C4-2B (cell line): ENCODE measurements at regions not wholly inside any gene's neighbourhood (a gene's known extent, or its start where the extent isn't known, plus 50 kb on each side); places are given as distances from the start of the nearest gene placed in this dataset.

ENCODE experiments used
- H3K27ac ChIP-seq: fragments of 450-650 bp; 2 replicates; pipeline ENCODE4 v1.5.1; 2017
- ZFX ChIP-seq: fragments of 450-650 bp; IDR thresholded peaks from 2 replicates; pipeline ENCODE4 v1.6.1; 2017
- TF ChIP-seq, protein P1 (sequence below): fragments of 450-650 bp; conservative IDR thresholded peaks from 2 replicates; pipeline ENCODE4 v1.5.1; 2017; ENCODE audit warnings: mild to moderate bottlenecking

DNA sequence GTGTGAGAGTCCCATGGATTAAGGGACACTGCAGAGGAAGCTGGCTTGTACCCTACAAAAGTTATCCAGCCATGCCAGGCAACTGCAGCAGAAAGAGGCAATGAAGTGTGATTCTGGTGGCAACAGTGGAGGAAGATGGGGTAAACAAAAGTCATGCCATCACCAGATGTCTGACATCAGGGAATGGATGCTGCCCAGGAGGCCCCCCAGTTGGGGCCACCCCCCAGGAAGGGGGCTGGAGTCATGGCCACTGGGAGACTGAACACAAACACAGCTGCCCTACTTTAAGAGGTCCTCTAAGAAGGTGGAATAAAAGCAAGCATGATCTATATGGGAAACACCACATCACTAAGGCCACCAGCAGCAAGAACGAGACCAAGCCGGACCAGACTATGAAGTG, 235.3 kb downstream of the KLF12 start:
- no peak overlapping the region for H3K27ac ChIP-seq
- TF ChIP-seq, protein P1, sequence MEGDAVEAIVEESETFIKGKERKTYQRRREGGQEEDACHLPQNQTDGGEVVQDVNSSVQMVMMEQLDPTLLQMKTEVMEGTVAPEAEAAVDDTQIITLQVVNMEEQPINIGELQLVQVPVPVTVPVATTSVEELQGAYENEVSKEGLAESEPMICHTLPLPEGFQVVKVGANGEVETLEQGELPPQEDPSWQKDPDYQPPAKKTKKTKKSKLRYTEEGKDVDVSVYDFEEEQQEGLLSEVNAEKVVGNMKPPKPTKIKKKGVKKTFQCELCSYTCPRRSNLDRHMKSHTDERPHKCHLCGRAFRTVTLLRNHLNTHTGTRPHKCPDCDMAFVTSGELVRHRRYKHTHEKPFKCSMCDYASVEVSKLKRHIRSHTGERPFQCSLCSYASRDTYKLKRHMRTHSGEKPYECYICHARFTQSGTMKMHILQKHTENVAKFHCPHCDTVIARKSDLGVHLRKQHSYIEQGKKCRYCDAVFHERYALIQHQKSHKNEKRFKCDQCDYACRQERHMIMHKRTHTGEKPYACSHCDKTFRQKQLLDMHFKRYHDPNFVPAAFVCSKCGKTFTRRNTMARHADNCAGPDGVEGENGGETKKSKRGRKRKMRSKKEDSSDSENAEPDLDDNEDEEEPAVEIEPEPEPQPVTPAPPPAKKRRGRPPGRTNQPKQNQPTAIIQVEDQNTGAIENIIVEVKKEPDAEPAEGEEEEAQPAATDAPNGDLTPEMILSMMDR = no peak
- TF ChIP-seq ZFX = no peak

- no peak overlapping the region for H3K27ac ChIP-seq
- TF ChIP-seq, protein P1 = no peak
- TF ChIP-seq ZFX = no peak
Observed at GRCh38 chr13:73898276-73898675, 235.9 kb downstream of the KLF12 start.

DNA sequence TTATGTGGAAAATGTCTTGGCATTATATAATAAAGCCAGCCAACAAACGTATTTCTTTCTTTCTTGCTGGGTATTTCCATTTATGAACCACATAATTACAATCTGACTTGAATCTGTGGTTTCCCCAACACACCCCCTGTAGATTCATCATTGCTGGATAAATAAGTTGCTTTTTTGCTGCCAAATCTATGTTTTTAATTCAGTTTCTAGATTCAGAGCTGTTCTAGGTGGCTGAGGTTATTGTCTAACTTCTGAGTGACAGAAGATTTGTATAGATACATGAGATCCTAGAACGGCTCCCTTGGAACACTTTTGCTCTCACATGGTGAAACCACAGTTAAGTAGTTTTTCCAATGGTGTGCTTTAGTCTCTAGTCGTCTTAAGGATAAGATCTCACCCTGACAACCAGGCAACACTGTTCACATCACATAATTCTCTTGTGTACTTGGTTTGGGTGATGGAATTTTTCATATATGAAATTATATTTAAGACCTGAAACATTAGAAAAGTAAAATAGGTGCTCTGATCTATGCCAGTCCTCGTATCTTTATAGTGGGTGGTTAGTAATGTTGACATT, 239.1 kb downstream of the KLF12 start:
- no peak overlapping the region for H3K27ac ChIP-seq
- no peak for TF ChIP-seq ZFX
- TF ChIP-seq, protein P1 = no peak

- TF ChIP-seq, protein P1 = no peak
- TF ChIP-seq ZFX = no peak
- H3K27ac ChIP-seq = no peak overlapping the region
Observed at GRCh38 chr13:73893833-73894232, 240.4 kb downstream of the KLF12 start.

- TF ChIP-seq, protein P1 = no peak
- no peak for TF ChIP-seq ZFX
- H3K27ac ChIP-seq = no peak overlapping the region
Observed at GRCh38 chr13:73891805-73892204, 242.4 kb downstream of the KLF12 start.

DNA sequence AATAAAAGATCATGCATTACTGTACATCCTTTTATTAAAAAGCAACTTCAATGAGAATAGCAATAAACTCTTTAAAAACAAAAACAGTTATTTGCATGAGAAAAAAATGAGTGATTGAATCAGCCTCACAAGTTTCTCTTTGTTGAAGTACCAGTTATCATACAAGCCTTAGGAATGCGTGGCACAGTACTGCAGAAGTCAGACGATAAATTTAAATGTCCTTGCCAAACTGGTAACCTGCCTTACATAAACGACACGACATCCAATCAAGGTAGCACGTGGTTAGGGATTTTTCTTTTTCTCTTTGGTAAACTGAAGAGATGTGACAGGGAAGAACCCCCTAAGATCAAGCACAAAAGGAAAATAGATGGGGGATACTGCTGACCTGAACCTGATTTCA, 251.0 kb downstream of the KLF12 start:
- no peak overlapping the region for H3K27ac ChIP-seq

GRCh38 chr13:73880365-73880764, 253.8 kb downstream of the KLF12 start:
- TF ChIP-seq ZFX = no peak
- TF ChIP-seq, protein P1 = no peak
- no peak overlapping the region for H3K27ac ChIP-seq

More for the DNA sequence above, 251.0 kb downstream of the KLF12 start:
- TF ChIP-seq, protein P1 = no peak
- no peak for TF ChIP-seq ZFX
